CD1c-positive myeloid dendritic cell (primary cell): ENCODE measurements at regions not wholly inside any gene's neighbourhood (a gene's known extent, or its start where the extent isn't known, plus 50 kb on each side); places are given as distances from the start of the nearest gene placed in this dataset.
"Not testable (repeated sequence)": the region's sequence is repeated elsewhere in the genome, so short reads cannot be mapped to it uniquely, and the experiment has no call there.

Experiments
- DNase-seq: peaks from one replicate; pipeline ENCODE4 v3.0.0-alpha.2; 2016; ENCODE audit errors: extremely low spot score

DNA sequence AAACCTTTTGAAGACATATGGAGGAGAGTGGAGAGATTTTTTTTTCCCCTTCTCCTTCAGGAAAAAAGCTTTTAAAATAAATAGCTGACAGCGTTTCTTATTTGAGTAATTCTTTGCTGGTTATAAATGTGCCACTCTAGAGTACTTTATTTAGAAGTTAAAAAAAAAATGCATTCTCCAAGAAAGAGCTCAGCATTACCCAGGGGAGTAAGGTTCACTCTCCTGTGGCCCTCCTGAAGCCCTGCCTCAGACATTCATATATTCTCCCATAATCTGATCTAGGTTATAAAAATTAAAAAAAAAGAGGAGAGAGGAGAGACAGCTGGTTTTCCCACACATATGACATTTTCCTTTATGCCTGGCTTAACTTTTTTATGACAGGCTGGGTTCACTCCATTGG lies 545.2 kb upstream of the CADM1 start:
- no peak for DNase-seq

DNA sequence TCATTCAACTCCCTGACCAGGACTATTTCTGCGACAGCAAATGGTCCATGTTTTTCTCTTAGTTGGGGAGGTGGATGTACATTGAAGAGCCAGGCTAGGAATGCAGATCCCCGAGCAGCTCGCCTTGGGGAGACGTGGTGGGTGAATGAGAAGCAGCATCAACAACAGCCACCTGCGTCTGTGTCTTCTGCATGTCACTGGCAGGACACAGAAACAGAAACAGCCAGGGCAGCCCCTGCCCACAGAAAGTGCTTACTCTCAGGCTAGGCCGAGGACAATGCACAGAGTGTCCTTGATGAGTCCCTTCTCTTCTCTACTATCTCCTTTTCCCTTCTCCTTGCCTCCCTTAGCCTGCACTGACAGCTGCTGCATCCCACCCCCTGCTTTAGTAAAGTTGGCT lies 541.9 kb upstream of the CADM1 start:
- DNase-seq, result no peak

DNA sequence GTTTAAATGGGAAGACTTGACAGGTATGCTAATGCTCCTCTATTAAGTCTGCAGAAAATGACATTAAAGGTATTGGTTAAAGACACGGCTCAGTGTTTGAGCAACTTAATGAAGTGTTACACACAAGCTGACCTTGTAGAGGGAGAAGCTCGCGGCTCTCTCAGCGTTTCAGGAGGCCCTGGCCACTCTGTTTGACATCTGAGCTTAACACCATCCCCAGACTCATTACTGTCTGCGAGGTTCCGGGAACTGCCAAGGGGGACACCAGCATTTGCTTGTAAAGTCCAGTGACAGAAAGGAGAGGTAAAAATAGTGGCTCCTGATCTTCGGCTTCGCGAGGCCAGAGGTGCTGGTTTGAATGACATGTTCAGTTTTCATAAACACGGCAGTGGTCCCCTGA lies 540.7 kb upstream of the CADM1 start:
- DNase-seq, result no peak

DNA sequence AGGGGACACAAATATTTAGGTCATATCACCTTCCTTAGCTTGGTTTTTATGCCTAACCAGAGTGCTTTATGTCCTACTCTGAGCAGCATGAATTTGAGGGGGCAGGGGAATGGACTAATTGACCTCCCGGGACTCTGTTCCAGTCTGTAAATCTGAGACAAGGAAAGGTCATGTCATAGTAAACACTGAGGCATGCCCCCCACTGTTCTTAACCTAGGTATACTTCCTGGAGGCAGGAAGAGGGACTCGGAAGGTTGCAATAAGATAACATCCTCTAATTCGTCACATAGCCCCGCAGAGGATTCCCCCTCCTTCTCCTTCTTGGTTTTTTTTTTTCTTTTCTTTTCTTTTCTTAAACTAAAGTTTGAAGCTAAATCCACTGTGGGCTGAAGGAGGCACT lies 540.3 kb upstream of the CADM1 start:
- DNase-seq, result no peak

DNA sequence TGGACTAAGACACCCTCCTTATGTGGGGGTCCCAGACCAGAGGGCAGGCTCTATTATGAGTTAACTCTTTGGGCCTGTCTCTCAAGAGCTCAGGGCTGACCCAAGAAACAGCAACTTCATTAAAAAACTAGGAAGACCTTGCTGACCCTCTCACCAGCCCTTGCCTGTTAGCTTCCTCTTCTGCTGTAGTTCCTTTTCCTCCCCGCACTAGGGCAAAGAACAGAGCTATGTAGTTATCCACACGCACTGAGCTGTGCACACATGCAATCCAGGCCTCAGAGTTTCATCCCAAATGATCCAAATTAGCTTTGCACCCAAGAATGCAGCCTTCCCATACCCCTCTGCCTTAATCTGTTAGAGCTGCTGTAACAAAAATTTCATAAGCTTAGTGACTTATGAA lies 539.6 kb upstream of the CADM1 start:
- peak; percentile 16 for DNase-seq

DNA sequence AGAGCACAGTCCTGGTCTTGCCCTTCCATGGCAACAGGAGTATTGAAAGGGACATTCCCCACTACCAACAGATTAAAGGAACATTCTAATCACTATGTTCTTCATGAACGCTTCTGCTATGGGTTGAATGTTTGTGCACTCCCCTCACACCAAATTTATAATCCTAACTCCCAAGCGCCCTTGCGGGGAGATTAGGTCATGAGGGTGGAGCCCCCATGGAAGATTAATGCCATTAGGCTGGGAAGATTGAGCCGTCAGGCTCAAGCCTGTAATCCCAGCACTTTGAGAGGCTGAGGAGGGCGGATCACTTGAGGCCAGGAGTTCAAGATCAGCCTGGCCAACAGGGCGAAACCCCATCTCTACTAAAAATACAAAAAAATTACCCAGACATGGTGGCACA lies 538.8 kb upstream of the CADM1 start:
- not testable (repeated sequence) for DNase-seq

DNA sequence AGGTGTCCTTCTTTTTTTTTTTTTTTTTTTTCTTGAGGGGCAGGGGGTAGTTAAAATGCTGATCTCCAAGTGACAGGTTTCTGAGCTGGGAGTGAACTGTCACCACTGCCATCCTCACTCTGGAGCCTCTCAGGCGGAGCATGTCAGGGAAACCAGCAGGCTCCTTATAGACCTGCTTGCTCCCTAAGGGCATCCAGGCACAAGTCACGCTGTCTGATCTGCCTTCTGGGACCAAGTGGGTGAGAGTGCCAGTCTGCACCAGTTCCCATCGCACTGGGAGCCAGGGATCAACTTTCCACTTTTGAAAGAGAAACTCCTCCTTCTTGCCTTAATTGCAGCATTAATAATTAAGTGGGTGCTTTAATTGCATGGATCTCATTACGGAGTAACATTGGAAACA lies 537.9 kb upstream of the CADM1 start:
- no peak for DNase-seq

DNA sequence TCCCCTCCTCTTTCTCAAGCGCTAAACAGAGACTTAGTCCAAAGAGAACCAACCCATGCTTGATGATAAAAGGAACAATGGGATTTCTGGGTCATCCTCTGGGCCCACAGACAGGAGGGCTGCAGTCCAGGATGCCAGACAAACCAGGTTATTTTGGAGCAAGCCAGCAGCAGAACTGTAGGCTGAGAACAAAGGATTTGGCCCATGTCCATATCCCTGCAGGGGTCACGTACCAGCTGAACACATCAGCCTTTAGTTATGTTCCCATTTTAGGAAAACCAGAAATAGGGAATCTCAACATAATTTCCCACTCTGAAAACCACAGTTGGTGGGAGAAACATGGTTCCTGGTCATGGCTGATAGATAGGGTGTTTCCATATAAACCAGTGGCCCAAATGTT lies 533.6 kb upstream of the CADM1 start:
- DNase-seq, result no peak

DNA sequence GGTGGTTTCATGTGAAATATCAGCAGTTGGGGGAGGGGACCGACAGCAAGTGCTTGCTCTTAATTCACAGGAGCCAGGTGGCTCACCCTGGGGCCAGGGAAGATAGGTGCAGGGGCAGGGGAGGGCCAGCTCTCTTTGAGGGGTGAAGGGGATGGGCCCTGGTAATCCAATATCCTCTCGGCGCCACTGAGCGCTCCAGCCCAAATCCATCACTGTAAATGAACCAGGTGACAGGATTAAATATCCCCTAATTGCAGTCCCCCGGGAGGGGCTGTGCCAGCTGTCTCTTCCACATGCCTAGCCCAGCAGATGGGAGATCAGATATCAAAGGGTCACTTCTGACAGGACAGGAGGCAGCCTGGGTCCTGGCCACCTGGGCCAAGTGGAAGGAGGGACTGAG lies 531.8 kb upstream of the CADM1 start:
- no peak for DNase-seq

DNA sequence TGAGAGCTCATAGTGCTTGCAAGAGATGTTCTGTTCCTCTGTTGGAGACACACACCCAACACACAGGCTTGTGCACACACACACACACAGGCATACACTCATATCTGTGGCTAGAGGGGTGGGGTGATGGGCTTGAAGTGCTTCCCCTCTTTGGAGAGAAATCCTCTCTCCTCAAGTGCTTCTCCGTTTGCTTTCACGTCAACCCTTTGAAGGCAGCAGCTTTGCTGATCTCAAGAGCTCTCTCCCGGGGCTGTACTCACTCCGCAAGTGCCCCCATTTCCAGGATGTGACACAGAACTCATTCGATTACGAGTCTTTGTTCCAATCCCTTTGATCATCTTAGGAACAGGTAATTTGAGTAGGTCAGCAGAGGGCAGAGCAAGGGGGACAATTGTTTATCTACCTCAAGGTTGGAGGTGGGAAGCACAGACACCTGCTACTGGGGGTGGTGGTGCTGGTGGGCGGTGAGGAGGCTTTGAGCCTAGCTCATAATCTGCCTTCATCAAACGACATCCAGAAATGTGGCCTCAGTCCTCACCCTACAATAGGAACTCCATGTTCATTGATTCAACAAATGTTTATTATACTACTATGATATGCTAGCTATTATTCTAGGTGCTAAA lies 529.8 kb upstream of the CADM1 start:
- DNase-seq, result no peak

DNA sequence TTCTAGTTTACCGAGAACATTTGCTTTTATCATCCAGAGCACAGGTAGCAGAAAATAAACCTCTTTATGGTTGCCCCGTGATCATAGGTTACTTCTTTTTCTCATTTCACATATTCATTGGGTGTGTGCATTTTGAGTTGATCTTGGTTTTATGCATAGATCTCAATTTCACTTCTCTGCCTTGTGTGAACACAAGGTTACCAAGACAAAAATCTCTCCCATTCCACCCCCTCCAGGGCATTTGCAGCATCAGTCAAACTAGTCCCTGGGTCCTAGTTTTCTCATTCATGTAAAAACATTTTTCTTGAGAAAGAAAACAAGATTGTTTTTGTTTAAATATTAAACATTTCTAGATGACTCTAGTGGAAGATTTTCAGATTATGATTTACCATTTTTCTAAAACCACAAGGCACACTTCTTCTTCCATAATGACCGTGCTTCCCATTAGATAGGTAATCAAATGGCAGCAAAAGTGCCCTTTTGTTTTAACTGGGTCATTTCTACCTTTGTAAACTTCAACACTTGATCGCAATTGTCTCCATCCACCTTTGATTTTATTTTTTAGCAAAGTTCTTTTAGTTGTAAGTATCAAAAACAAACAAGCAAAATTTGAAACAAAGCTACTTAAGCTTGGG lies 526.6 kb upstream of the CADM1 start:
- DNase-seq, result no peak

DNA sequence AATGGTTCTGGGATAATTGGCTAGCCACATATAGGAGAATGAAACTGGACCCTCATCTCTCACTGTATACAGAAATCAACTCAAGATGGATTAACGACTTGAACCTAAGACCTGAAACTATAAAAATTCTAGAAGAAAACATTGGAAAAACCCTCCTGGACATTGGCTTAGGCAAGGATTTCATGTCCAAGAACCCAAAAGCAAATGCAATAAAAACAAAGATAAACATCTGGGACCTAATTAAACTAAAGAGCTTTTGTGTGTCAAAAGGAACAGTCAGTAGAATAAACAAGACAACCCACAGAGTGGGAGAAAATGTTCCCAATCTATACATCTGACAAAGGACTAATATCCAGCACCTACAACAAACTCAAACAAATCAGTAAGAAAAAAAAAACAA lies 524.3 kb upstream of the CADM1 start:
- not testable (repeated sequence) for DNase-seq

DNA sequence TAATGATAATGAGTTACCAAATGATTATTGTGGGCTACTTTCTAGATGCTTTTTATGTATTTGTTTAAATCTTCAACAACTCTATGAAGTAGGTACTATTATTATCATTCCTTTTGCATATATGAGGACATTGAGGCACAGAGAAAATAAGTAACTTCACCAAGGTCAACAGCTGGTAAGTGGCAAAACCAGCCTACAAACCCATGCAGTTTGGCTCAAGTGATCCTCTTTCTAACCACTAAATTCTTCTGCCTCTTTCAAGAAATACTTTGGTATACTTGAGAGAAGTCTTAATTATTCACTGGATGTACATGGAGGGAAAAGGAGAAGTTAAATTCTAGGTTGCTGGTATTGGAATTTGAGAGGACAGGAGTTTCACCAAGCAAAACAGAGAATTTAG lies 495.2 kb upstream of the CADM1 start:
- no peak for DNase-seq

DNA sequence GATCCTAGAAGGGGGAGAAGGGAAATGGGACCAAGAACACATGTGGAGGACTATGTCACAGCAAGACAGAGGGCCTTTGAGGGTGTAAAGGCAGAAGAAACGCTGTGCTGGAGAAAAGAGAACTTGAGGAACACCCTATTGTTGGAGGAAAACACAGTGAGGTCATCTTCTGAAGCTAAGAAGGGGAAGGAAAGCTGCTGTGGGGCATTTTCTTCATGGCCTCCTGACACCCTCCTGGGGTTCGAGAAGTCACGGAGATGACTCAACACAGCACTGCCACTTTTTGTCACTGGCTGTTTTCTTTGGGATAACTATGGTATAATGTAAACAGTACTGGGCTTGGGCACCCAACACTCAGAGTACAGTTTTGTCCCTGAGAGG lies 492.6 kb upstream of the CADM1 start:
- DNase-seq, result peak; percentile 46

DNA sequence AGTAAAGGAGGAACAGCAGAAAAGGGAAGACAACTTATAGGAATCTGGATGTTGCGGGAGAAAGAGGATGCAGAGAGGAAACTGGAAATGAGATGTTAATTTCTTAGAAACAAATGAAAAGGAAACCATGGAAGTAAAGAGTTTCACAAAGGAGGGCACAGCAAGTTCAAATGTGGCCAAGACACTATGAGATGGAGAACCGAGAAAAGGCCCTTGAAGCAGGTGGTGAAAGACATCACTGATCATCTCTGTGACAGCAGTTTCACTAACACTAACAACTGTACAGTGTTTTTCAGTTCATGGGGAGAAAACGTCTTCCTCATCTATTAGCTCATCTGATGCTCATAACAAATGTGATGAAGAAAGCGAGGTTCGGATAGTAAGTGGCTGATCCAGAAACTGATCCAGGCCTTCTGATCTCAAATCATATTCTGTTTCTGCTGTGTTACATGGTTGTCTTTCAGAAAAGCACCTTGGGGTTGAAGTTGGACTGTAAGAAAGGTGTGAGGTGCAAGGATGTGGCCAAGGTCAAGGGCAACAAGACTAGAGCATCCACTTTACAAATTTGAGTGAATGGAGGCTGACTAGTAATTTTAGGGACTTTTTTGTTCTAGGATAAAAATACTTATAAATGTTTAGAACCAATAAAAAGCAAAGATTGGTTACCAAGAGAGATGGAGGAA lies 492.1 kb upstream of the CADM1 start:
- peak; percentile 7 for DNase-seq

DNA sequence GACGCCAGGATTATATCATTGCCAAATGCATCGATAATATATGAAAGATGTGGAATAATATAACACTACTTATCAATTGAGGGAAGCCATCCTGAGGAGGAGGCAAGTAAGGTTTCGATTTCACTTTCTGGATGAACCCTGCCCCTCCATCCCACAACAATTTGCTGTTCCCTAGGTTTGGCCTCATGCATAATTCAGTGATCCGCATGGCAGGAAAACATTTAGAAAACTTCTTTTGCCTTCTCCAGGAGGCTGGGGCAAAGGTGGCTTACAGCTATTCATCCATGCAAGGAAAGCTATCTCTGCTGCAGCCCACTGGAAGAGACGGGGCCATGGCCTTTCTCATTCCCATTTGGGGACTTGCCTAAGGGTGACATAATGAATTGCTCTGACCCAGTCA lies 489.4 kb upstream of the CADM1 start:
- no peak for DNase-seq

DNA sequence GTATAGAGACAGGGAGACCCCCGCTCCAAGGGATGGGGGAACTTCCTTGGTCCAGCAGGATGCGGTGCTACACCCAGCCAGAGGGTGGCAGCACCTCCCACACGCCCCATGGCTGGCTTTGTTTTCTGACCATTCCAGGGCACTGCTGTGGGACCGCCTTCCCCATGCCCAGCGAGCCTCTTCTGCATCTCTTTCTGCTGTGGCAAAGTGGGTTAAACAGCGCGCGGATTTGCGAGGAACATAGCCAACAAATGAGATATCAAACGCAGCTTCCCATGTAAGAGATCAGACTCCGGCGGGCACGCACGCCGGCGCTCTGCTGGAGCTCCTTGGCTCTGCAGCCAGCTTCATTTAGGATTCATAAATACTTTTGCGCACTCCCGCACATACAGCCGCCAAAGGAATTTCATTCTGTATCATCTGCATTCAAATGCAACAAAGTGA lies 485.8 kb upstream of the CADM1 start:
- peak; percentile 10 for DNase-seq

DNA sequence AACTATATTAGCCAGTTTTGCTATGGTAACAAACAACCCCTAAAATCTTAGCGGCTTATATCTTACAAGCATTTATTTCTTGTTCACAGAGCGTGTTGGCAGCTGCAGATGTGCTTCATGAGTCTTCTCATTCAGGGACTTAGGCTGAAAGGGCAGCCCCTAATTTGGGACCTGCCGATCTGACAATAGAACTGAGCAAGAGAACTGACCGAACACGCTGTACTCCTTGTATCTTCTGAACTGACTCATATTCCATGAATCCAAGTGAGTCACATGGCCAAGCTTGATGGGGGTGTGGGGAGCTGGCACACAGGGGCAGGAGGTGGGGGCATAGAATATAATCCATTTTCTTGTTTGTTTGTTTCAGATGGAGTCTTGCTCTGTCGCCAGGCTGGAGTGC lies 481.7 kb upstream of the CADM1 start:
- DNase-seq, result no peak

DNA sequence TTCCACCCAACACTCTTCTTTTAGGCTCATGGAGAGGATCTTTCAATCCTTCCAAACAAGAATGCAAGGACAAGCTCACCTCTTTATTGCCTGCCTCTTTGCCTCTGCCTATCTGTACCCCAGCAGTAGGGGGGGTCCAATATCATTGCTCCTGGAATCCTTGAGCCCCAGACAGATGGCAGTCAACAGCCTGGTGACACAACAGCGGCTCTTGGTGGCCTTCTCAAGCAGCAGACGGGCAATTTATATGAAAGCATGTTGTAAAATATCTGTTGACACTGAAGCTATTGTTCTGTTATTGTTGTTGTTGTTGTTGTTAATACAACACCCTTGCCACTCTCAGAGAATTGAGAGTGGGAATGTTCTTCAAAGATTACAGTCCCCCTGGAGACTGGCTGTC lies 480.0 kb upstream of the CADM1 start:
- no peak for DNase-seq

DNA sequence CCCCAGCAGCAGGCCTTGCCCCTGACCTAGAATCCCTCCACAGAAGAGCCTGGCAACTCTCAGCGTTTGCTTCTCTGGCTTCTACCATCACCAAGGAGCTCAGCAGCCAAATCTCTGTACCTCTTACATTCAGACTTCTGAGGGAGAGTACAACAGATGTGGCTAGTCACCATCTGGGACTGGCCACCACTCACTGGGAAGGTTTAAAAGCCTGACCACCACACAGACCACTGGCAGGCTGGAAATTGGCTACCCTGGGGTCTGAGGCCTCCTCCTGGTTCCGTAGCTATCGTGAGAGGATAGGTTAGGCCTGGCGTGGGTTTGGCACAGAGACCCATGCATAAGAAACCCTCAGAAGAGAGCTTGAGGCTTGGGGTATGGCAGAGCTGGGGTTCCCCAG lies 478.5 kb upstream of the CADM1 start:
- DNase-seq, result no peak

DNA sequence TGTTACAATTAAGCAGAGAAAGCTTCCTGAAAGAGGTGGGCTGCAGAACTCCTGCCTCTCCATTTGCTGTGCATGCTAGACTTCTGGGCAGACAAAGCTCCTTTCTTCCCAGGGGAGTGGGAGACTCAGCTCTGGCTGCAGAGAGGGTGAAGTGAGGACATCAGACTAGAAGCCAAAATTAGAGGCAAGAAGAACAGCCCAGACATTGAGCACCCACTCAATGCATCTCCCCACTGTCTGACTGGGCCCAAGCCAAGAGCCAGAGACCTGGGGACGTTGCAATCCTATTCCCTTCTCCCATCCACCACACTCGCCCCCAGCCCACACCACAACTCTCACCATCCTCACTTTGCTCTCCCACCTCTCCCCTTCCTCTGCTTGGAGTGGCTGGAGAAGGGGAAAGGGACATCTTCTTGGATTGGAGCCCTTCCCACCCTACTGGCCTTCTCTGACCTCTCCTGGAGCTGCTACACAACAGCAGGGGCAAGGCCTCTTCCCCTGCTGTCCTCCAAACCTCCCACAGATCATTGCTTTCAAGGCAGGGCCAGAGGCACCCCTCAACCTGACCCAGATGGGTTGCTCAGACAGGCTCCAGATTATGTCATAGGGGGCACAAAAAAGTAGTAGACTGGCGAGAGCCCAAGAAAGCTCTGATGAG lies 477.7 kb upstream of the CADM1 start:
- no peak for DNase-seq

DNA sequence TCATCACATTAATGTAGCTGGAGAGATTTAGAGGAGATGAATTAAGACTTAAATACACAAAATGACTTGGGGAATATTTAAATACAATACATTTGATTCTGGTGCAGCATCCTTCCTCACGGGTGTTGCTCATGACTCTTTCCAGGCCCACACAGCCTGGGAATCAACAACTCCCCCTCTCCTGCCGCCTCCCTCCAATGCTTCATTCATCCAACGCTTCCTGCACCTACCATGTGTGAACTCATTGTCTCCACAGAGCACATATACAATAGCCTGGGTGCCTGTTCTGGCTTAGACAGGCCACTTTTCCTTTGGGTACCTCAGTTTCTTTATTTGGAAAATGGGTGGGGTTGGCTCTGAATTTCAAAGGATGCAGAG lies 476.9 kb upstream of the CADM1 start:
- DNase-seq, result no peak
